GM10266 (cell line): ENCODE measurements at regions not wholly inside any gene's neighbourhood (a gene's known extent, or its start where the extent isn't known, plus 50 kb on each side); places are given as distances from the start of the nearest gene placed in this dataset.

Source experiments
- DNase-seq: peaks from one replicate; pipeline ENCODE4 v3.0.0; 2012; ENCODE audit errors: extremely low spot score
- TF ChIP-seq, protein P1 (sequence below): IDR thresholded peaks from 2 replicates; pipeline ENCODE4 v1.5.1; 2012; ENCODE audit warnings: mild to moderate bottlenecking, low read depth; ENCODE audit not compliant: control insufficient read depth, insufficient read depth; ENCODE audit errors: missing control alignments

DNA sequence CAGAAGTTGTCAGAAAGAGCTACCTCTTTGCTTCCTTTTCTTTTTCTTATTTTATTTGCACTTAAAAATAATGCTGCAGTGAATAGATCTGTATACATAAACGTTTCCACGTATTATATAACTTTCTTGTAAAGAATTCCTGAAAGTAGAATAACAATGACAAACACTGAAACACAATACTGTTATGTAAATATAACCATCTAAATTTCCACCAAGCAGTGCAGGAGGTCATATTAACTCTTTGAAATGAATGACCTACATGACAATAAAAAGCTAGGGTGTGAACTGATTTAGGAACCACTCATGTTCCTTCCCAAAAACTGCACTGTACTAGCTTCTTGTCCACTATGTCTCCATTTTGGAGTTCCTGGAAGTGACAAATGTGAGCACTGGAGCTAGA, 85.8 kb downstream of the COX18 start:
- no peak for DNase-seq
- TF ChIP-seq, protein P1, sequence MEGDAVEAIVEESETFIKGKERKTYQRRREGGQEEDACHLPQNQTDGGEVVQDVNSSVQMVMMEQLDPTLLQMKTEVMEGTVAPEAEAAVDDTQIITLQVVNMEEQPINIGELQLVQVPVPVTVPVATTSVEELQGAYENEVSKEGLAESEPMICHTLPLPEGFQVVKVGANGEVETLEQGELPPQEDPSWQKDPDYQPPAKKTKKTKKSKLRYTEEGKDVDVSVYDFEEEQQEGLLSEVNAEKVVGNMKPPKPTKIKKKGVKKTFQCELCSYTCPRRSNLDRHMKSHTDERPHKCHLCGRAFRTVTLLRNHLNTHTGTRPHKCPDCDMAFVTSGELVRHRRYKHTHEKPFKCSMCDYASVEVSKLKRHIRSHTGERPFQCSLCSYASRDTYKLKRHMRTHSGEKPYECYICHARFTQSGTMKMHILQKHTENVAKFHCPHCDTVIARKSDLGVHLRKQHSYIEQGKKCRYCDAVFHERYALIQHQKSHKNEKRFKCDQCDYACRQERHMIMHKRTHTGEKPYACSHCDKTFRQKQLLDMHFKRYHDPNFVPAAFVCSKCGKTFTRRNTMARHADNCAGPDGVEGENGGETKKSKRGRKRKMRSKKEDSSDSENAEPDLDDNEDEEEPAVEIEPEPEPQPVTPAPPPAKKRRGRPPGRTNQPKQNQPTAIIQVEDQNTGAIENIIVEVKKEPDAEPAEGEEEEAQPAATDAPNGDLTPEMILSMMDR, result no peak

- DNase-seq, result no peak
- TF ChIP-seq, protein P1, result no peak
Measured at GRCh38 chr4:72977936-72978485, 91.5 kb downstream of the COX18 start.

DNA sequence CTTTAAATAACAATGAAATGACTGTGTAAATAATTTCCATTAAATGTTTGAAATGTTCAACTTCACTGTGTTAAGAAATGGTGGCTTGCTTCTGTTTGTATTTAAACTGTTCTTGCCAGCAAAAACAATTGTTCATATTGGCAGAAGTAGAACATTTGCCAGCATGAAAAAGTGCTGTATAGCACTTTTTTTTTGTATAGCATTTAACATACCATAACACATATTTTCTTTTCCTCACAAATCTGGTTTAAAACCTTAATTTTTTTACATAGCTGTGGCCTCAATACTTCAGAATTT, 94.1 kb downstream of the COX18 start:
- TF ChIP-seq, protein P1, result no peak
- no peak for DNase-seq

GRCh38 chr4:72974694-72975487, 94.6 kb downstream of the COX18 start:
- TF ChIP-seq, protein P1, result no peak
- no peak for DNase-seq

DNA sequence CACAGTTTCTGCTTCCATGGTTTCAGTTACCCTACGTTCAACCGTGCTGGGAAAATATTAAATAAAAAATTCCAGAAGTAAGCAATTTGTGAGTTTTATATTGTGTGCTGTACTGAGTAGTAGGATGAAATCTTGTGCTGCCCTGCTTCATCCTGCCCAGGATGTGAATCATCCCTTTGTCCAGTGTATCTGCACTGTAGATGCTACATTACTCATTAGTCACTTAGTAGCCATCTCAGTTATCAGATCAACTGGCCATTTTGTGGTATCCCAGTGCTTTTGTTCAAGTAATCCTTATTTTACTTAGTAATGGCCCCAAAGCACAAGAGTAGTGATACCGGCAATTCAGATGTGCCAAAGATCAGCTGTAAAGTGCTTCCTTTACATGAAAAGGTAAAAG, 97.9 kb downstream of the COX18 start:
- TF ChIP-seq, protein P1, result no peak
- DNase-seq, result no peak

DNA sequence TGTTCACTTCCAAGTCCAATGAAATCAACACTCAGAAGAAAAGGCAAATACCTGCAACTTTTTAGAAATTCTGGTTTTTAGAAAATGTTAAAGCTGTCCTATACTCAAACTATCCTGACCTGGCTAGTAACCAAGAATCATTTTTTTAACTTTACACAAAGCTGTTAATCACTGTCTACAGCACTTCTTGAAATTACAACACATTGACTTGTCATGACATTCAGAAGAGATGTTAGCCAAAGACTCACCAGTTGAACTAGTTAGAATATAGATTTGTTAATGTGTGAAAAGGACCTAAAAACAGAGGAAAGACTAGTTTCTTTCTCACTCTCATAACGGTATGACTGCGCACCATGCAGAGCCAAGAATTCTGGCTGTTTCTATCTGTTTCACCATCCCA, 98.8 kb downstream of the COX18 start:
- DNase-seq, result no peak
- TF ChIP-seq, protein P1, result no peak

GRCh38 chr4:72969976-72970375, 99.5 kb downstream of the COX18 start:
- TF ChIP-seq, protein P1, result no peak
- DNase-seq, result no peak
